Endothelial cell of umbilical vein (primary cell): ENCODE measurements at regions not wholly inside any gene's neighbourhood (a gene's known extent, or its start where the extent isn't known, plus 50 kb on each side); places are given as distances from the start of the nearest gene placed in this dataset.

Experiments used
- BruUV-seq: library from RNA; stranded (reverse); fragments of 400-500 nt; replicated peaks from 2 replicates; lab custom pipeline; 2021; lab: Mats Ljungman, UMichigan
- CTCF ChIA-PET: fragments of 300-600, 350-600 bp; sonication (Branson Sonifier 250); formaldehyde crosslinking; loops from one replicate; lab custom pipeline; 2021; ENCODE audit warnings: antibody characterized with exemption, inconsistent platforms; lab: Charles Lee
- POLR2A ChIA-PET: fragments of 300-600, 350-600 bp; sonication (Branson Sonifier 250); formaldehyde crosslinking; loops from one replicate; lab custom pipeline; 2021; ENCODE audit warnings: antibody characterized with exemption, inconsistent platforms; lab: Charles Lee
- DNase-seq: peaks from one replicate; pipeline ENCODE4 v3.0.0-alpha.2; 2011; ENCODE audit warnings: low read depth, low spot score
- FAIRE-seq: peaks from 2 replicates; lab custom pipeline; 2011; peaks lifted over from hg19 to GRCh38; lab: Jason Lieb, UNC
- H2AFZ ChIP-seq: 2 replicates; pipeline ENCODE4 v1.6.0; 2012; ENCODE audit warnings: low read depth, low read length, control low read depth, inconsistent platforms
- H3K27ac ChIP-seq: 2 replicates; pipeline ENCODE4 v1.5.1; 2011; ENCODE audit warnings: low read depth, mild to moderate bottlenecking, control low read depth, low read length, moderate library complexity; ENCODE audit not compliant: insufficient read depth
- H3K27me3 ChIP-seq, 2 experiments: 2 replicates each; pipeline versions ENCODE4 v1.6.0 to v1.6.1; 2011; ENCODE audit warnings: low read length in 2 of 2, mixed read lengths in 1 of 2; ENCODE audit not compliant: control insufficient read depth in 2 of 2, insufficient read depth in 2 of 2
- H3K36me3 ChIP-seq, 2 experiments: 2 replicates in 1 of 2; 3 replicates in 1 of 2; pipeline ENCODE4 v1.5.1; 2011; ENCODE audit warnings: low read length in 2 of 2, mild to moderate bottlenecking in 1 of 2, moderate library complexity in 1 of 2; ENCODE audit not compliant: control insufficient read depth in 2 of 2, insufficient read depth in 2 of 2; ENCODE audit errors: extremely low read depth in 1 of 2
- H3K4me1 ChIP-seq: 3 replicates; pipeline ENCODE4 v1.5.1; 2011; ENCODE audit warnings: mild to moderate bottlenecking, low read length; ENCODE audit not compliant: control insufficient read depth, insufficient read depth; ENCODE audit errors: extremely low read depth
- H3K4me2 ChIP-seq: 2 replicates; pipeline ENCODE4 v1.6.1; 2011; ENCODE audit warnings: low read length, control low read depth, mixed read lengths; ENCODE audit not compliant: insufficient read depth
- H3K4me3 ChIP-seq, 3 experiments: fragments of 200-600 bp in 1 of 3; sonication (generic), shearing (Covaris generic) in 1 of 3; replicated peaks in 1 of 3; 2 replicates each; pipeline ENCODE4 v1.5.1; 2011 to 2016; ENCODE audit warnings: control low read depth in 3 of 3, low read length in 3 of 3, mild to moderate bottlenecking in 2 of 3, inconsistent platforms in 1 of 3, low read depth in 1 of 3, moderate library complexity in 1 of 3; ENCODE audit not compliant: insufficient read depth in 1 of 3
- H3K79me2 ChIP-seq: 2 replicates; pipeline ENCODE4 v1.6.0; 2012; ENCODE audit warnings: low read length, inconsistent platforms; ENCODE audit not compliant: control insufficient read depth, insufficient read depth
- H3K9ac ChIP-seq: replicated peaks from 2 replicates; pipeline ENCODE3; 2011; ENCODE audit warnings: low read length, control low read depth; ENCODE audit not compliant: insufficient read depth; ENCODE audit errors: extremely low read depth
- H3K9me1 ChIP-seq: replicated peaks from 3 replicates; pipeline ENCODE4 v1.6.0; 2011; ENCODE audit warnings: mild to moderate bottlenecking, low read length; ENCODE audit not compliant: control insufficient read depth, insufficient read depth; ENCODE audit errors: extremely low read depth
- H3K9me3 ChIP-seq: replicated peaks from 2 replicates; pipeline ENCODE4 v1.5.1; 2012; ENCODE audit warnings: low read length, inconsistent platforms; ENCODE audit not compliant: control insufficient read depth, insufficient read depth
- H4K20me1 ChIP-seq: replicated peaks from 2 replicates; pipeline ENCODE3; 2011; ENCODE audit warnings: mild to moderate bottlenecking, low read length; ENCODE audit not compliant: control insufficient read depth, insufficient read depth; ENCODE audit errors: extremely low read depth
- CTCF ChIP-seq, 2 donors: IDR thresholded peaks; 1 replicate in 1 of 2; 2 replicates in 1 of 2; pipeline ENCODE4 v1.5.1; 2011; ENCODE audit warnings: low read length in 2 of 2, mild to moderate bottlenecking in 2 of 2, moderate library complexity in 2 of 2, control low read depth in 1 of 2, inconsistent platforms in 1 of 2, low read depth in 1 of 2; ENCODE audit not compliant: insufficient read depth in 1 of 2; ENCODE audit errors: extremely low read depth in 1 of 2
- EZH2 ChIP-seq: IDR thresholded peaks from 2 replicates; pipeline ENCODE4 v1.6.1; 2012; ENCODE audit warnings: borderline replicate concordance, low read depth, mild to moderate bottlenecking, moderate library complexity, low read length, inconsistent platforms; ENCODE audit not compliant: severe bottlenecking
- FOS ChIP-seq: IDR thresholded peaks from 2 replicates; pipeline ENCODE4 v1.6.1; 2011; ENCODE audit warnings: mild to moderate bottlenecking, low read length, moderate library complexity, borderline replicate concordance; ENCODE audit not compliant: insufficient read depth
- GATA2 ChIP-seq: IDR thresholded peaks from 2 replicates; pipeline ENCODE4 v1.7.0; 2011; ENCODE audit warnings: low read depth, mild to moderate bottlenecking, moderate library complexity, mixed read lengths, low read length; ENCODE audit not compliant: insufficient read length, insufficient read depth
- JUN ChIP-seq: IDR thresholded peaks from 2 replicates; pipeline ENCODE4 v1.6.1; 2011; ENCODE audit warnings: borderline replicate concordance, low read depth; ENCODE audit not compliant: insufficient read length, insufficient read depth
- MAX ChIP-seq: IDR thresholded peaks from 2 replicates; pipeline ENCODE4 v1.6.1; 2011; ENCODE audit not compliant: insufficient read depth, insufficient read length
- MYC ChIP-seq: IDR thresholded peaks from one replicate; pipeline ENCODE4 v1.6.1; 2011; ENCODE audit warnings: mild to moderate bottlenecking, low read depth, low read length
- POLR2A ChIP-seq: IDR thresholded peaks from 2 replicates; pipeline ENCODE4 v1.6.1; 2012; ENCODE audit warnings: low read depth, mild to moderate bottlenecking, control low read depth, low read length
- POLR2AphosphoS5 ChIP-seq: IDR thresholded peaks from 2 replicates; pipeline ENCODE4 v1.6.1; 2012; ENCODE audit warnings: low read depth, mild to moderate bottlenecking, control low read depth, low read length, moderate library complexity; ENCODE audit not compliant: insufficient read depth
- dilution Hi-C: fragments of 300-500 bp; cut with MboI; formaldehyde crosslinking; loops from one replicate; pipeline ENCODE4 v1.15.0; 2019; ENCODE audit warnings: low sequenced_read_pairs; ENCODE audit not compliant: extremely low pct_ligation_motif_present
- intact Hi-C: fragments of 100-400 bp; cut with micrococcal nuclease; formaldehyde crosslinking; loops from one replicate; pipeline ENCODE4 v1.10.0; 2022

DNA sequence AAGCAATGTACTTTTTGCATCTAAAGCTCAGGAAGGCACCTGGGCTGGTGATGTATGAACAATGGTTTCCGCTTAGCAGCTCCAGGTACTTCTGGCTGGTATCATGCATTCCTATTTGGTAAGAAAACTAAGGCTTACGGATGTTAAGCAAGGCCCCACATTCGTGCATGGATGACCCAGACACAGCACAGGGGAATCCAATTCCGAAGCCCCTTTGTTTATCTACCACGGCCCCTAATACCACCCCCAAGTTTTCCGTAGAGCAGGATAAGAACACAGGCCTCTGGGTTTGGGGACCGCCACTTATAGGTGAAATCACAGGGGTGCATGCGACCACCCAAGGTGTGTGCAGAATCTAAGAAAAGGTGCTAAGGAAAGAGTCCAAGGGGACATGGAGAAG lies 192.1 kb upstream of the ID2 start:
- no peak for DNase-seq
- ChIA-PET POLR2A (no interaction called here), CTCF (no interaction called here)
- Histone ChIP-seq H3K27ac (no peak overlapping the region), H2AFZ (no peak overlapping the region), H3K4me2 (no peak overlapping the region), H3K36me3 (no peaks in the 10 kb centered on the region), H3K9ac (no peak overlapping the region), H4K20me1 (no peaks in the 10 kb centered on the region), H3K9me1 (no peaks in the 10 kb centered on the region), H3K4me1 (no peaks in the 10 kb centered on the region), H3K4me3 (no peak overlapping the region), H3K79me2 (no peaks in the 10 kb centered on the region), H3K9me3 (no peaks in the 10 kb centered on the region), H3K27me3 (no peaks in the 10 kb centered on the region)
- no peak for FAIRE-seq
- no TSS peak for BruUV-seq
- TF ChIP-seq MYC = no peak
- TF ChIP-seq CTCF (IDR thresholded peaks at IDR 0.05; ENCODE audit: extremely low read depth in 1 of 2, insufficient read depth in 1 of 2, low read depth in 1 of 2, low read length in 2 of 2) = no peak
- TF ChIP-seq MAX = no peak
- no peak for TF ChIP-seq JUN
- no peak for TF ChIP-seq POLR2A
- TF ChIP-seq POLR2AphosphoS5 = no peak
- TF ChIP-seq EZH2 = no peak
- TF ChIP-seq FOS = no peak
- TF ChIP-seq GATA2 = no peak
- intact Hi-C loops (no loop called here), dilution Hi-C loops (no loop called here)
